ENCODE measurements at regions not wholly inside any gene's neighbourhood (a gene's known extent, or its start where the extent isn't known, plus 50 kb on each side); places are given as distances from the start of the nearest gene placed in this dataset.
"Not testable (repeated sequence)": the region's sequence is repeated elsewhere in the genome, so short reads cannot be mapped to it uniquely, and the experiment has no call there.

DNA sequence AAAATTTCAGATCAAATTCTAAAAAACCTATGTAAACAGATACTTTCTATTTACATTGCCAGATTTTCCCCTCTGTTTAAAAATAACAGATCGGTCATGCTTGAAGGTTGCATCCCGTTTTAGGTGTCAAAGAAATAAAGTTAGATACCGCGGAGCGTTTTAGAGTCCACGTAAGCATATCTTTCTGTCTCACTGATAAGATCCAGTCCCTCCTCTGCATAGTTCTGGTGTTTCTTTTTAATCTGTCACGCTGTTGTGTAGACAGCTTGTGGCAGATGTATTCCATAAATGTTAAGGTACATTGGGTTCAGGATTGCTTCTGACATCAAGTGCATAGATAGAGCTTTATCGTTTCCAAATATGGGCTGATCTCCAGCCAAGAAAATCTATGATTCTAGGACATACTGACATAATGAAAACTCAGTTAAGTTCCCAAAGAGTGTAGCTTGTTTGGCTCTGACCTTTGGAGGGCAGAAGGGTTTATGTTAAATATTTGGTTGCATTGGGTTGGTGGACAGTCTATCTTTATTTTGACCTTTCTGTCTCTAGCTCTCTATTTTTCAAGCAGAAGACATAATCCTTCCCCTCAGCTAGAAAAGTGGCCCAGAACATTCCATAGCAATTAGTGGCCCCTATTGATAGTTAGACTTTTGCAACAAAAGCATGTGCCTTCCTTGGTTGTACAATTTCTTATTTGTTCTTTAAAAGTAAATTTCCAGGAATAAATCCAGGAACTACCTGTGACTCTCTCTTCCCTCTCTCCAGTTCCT, 376.6 kb upstream of the SMIM30 start:
- TF ChIP-seq JUND (IDR thresholded peaks at IDR 0.05); YY1 (IDR thresholded peaks at IDR 0.05; ENCODE audit: low read depth); CTCF (IDR thresholded peaks at IDR 0.05): not testable (repeated sequence)
